ENCODE measurements at regions not wholly inside any gene's neighbourhood (a gene's known extent, or its start where the extent isn't known, plus 50 kb on each side); places are given as distances from the start of the nearest gene placed in this dataset.

DNA sequence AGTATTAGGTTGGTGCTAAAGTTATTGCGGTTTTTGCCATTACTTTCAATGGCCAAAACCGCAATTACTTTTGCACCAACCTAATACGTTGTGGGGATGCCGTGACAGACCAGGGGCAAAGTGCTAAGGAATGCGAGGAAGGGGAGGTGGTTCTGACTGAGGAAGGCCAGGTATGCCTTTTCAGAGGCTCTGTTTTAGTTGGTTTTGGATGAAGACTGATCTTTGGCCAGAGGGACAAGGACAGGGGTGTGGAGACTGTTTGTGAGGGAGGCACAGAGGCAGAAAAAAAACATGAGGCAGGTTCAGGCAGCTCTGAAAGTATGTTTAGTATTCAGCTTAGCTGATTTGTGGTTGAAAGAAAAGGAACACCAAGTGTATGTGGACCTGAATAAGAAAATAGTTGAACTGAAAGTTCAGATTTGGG, 358.2 kb downstream of the RPS6KC1 start:
- intact Hi-C loops (cut with DNase I), result no loop called here
- no peak for ATAC-seq

DNA sequence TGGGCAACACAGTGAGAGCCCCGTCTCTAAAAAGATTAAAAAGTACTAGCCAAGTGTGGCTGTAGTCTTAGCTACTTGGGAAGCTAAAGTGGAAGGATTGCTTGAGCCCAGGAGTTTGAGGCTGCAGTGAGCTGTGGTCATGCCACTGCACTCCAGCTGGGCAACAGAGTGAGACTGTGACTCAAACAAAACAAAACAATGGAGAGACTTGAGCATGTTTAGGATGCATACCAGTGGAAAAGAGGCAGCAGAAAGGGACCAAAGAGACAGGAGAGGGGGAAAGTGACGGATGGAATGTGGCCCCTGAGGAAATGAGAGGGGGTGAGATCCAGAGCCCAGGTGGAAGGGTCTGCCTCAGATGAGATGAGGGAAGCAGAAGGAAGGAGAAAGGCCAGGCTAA, 358.9 kb downstream of the RPS6KC1 start:
- ATAC-seq, result no peak
- H3K27me3 ChIP-seq, result no peaks in the 10 kb centered on the region
- WGBS, 2 donors, result 93 to 98% methylated on average over 2 of the region's 2 CpGs
- no peak overlapping the region for H3K27ac ChIP-seq
- TF ChIP-seq, protein P1, sequence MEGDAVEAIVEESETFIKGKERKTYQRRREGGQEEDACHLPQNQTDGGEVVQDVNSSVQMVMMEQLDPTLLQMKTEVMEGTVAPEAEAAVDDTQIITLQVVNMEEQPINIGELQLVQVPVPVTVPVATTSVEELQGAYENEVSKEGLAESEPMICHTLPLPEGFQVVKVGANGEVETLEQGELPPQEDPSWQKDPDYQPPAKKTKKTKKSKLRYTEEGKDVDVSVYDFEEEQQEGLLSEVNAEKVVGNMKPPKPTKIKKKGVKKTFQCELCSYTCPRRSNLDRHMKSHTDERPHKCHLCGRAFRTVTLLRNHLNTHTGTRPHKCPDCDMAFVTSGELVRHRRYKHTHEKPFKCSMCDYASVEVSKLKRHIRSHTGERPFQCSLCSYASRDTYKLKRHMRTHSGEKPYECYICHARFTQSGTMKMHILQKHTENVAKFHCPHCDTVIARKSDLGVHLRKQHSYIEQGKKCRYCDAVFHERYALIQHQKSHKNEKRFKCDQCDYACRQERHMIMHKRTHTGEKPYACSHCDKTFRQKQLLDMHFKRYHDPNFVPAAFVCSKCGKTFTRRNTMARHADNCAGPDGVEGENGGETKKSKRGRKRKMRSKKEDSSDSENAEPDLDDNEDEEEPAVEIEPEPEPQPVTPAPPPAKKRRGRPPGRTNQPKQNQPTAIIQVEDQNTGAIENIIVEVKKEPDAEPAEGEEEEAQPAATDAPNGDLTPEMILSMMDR (IDR thresholded peaks at IDR 0.05), result no peak
- H3K36me3 ChIP-seq, result no peaks in the 10 kb centered on the region
- no peak for DNase-seq
- H3K4me3 ChIP-seq, result no peak overlapping the region
- H3K9me3 ChIP-seq, result peaks cover 0 to 12% (median 0%) of the 10 kb centered on the region in 11 donors
- intact Hi-C loops (cut with DNase I), result no loop called here
- no peaks in the 10 kb centered on the region for H3K4me1 ChIP-seq

More for the DNA sequence above, 358.2 kb downstream of the RPS6KC1 start:
- TF ChIP-seq, protein P1 (IDR thresholded peaks at IDR 0.05), result no peak
- no peak overlapping the region for H3K27ac ChIP-seq
- 83 to 90% methylated on average over 5 of the region's 5 CpGs for WGBS, 2 donors
- no peaks in the 10 kb centered on the region for H3K36me3 ChIP-seq
- H3K27me3 ChIP-seq, result no peaks in the 10 kb centered on the region
- H3K9me3 ChIP-seq, result peaks cover 0 to 12% (median 0%) of the 10 kb centered on the region in 11 donors
- no peak overlapping the region for H3K4me3 ChIP-seq
- no peaks in the 10 kb centered on the region for H3K4me1 ChIP-seq
- no peak for DNase-seq

DNA sequence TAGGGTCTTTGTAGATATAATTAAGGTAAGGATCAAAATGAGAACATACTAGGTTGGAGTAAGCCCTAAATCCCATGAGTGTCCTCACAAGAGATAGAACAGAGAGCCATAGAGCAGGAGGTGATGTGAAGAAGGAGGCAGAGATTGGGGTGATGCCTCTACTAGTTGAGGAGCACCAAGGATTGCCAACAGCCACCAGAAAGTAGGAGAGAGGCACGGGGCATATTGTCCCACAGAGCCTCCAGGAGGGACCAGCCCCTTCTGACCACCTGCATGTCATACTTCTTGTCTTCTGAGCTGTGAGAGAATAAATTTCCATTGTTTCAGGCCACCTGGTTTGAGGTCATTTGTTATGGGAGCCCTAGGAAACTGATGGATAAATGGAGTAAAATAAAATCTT, 363.3 kb downstream of the RPS6KC1 start:
- no peak for DNase-seq
- no peak overlapping the region for H3K4me3 ChIP-seq
- H3K27me3 ChIP-seq, result peaks cover 0 to 7% (median 0%) of the 10 kb centered on the region in 7 donors
- H3K9me3 ChIP-seq, result peaks cover 0 to 12% (median 0%) of the 10 kb centered on the region in 11 donors
- no peak for ATAC-seq
- 93 to 95% methylated on average over 1 of the region's 1 CpG for WGBS, 2 donors
- TF ChIP-seq, protein P1 (IDR thresholded peaks at IDR 0.05), result no peak
- no peak overlapping the region for H3K27ac ChIP-seq
- no peaks in the 10 kb centered on the region for H3K36me3 ChIP-seq
- H3K4me1 ChIP-seq, result peaks cover 0 to 5% (median 0%) of the 10 kb centered on the region in 9 donors
- intact Hi-C loops (cut with DNase I), result no loop called here

DNA sequence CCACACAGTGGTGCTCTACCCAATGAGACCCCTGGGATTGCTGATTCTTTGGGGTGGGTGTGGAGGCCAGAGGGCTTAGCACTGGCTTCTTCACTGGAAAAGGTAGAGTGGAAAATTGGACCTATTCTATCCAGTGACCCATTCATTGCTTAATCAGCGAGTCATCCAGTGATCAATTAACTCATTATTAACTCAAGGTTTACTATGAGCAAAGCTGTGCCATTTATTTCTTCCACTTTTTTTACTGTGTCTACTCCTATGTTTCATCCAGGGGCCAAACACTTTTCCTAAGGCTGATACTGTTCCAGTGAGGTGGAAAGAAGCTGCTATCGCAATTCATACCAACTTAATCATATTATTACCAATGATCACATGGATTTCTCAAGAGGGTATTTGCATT, 363.9 kb downstream of the RPS6KC1 start:
- 95 to 97% methylated on average over 2 of the region's 2 CpGs for WGBS, 2 donors
- TF ChIP-seq, protein P1 (IDR thresholded peaks at IDR 0.05), result no peak
- no peak for DNase-seq
- Histone ChIP-seq H3K36me3 (no peaks in the 10 kb centered on the region), H3K4me3 (no peak overlapping the region), H3K4me1 (peaks cover 0 to 5% (median 0%) of the 10 kb centered on the region in 9 donors), H3K9me3 (peaks cover 0 to 12% (median 0%) of the 10 kb centered on the region in 11 donors), H3K27ac (no peak overlapping the region), H3K27me3 (peaks cover 0 to 7% (median 0%) of the 10 kb centered on the region in 7 donors)
- intact Hi-C loops (cut with DNase I), result no loop called here
- no peak for ATAC-seq
